PFSK-1 (cell line): ENCODE measurements at regions not wholly inside any gene's neighbourhood (a gene's known extent, or its start where the extent isn't known, plus 50 kb on each side); places are given as distances from the start of the nearest gene placed in this dataset.

ENCODE experiments used
- FOXP2 ChIP-seq: optimal IDR thresholded peaks from 2 replicates; pipeline ENCODE3; 2011; ENCODE audit warnings: borderline replicate concordance, control low read depth, inconsistent platforms; ENCODE audit not compliant: insufficient read depth; ENCODE audit errors: extremely low read length, extremely low read depth
- POLR2AphosphoS5 ChIP-seq: IDR thresholded peaks from 2 replicates; pipeline ENCODE4 v1.6.1; 2012; ENCODE audit warnings: low read depth, mild to moderate bottlenecking, control low read depth, low read length, moderate library complexity
- REST ChIP-seq, 2 experiments: IDR thresholded peaks; 2 replicates each; pipeline versions ENCODE4 v1.6.1 to v1.8.0; 2011 to 2012; ENCODE audit warnings: low read depth in 2 of 2, low read length in 2 of 2, control low read depth in 1 of 2, inconsistent platforms in 1 of 2, mild to moderate bottlenecking in 1 of 2, moderate library complexity in 1 of 2; ENCODE audit not compliant: insufficient read depth in 1 of 2
- SIN3A ChIP-seq: IDR thresholded peaks from 2 replicates; pipeline ENCODE4 v1.6.1; 2012; ENCODE audit warnings: mild to moderate bottlenecking, low read length, moderate library complexity, borderline replicate concordance; ENCODE audit not compliant: insufficient read depth
- TAF1 ChIP-seq: IDR thresholded peaks from 2 replicates; pipeline ENCODE4 v1.6.1; 2012; ENCODE audit warnings: low read length, control low read depth, borderline replicate concordance; ENCODE audit not compliant: insufficient read depth

DNA sequence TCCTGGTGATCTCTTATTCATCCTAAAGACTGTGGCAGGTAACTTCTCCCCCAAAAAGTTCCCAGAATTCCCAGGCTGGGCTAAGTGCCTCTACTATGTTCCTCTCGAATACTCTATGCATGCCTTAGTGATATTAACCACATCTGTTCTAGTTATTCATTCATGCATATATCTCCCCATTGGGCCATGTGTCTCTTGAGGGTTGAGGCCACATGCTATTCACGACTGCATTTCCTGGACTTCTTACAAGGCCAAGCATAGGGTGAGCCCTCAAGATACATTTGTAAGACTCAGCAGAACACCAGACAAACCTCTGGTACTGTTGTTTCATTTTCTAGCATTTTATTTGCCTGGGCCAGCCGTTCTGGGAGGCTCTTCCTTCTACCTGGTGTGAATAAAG lies 117.0 kb downstream of the EN1 start:
- TF ChIP-seq SIN3A: no peak
- no peak for TF ChIP-seq TAF1
- no peak for TF ChIP-seq REST (IDR thresholded peaks at IDR 0.05; ENCODE audit: insufficient read depth in 1 of 2, low read depth in 2 of 2, low read length in 2 of 2)
- no peak for TF ChIP-seq POLR2AphosphoS5
- no peak for TF ChIP-seq FOXP2
